ENCODE measurements at regions not wholly inside any gene's neighbourhood (a gene's known extent, or its start where the extent isn't known, plus 50 kb on each side); places are given as distances from the start of the nearest gene placed in this dataset.

- 20% methylated on average over 2 of the region's 2 CpGs for WGBS
- TF ChIP-seq EP300 (IDR thresholded peaks at IDR 0.05), result no peak
- TF ChIP-seq POLR2AphosphoS5 (IDR thresholded peaks at IDR 0.05), result no peak
- TF ChIP-seq CTCF (IDR thresholded peaks at IDR 0.05), result no peak
- no peak for TF ChIP-seq POLR2A (IDR thresholded peaks at IDR 0.05)
- H3K9me3 ChIP-seq, result no peaks in the 10 kb centered on the region
- no peaks in the 10 kb centered on the region for H3K27me3 ChIP-seq
- H3K4me3 ChIP-seq, result no peak overlapping the region
- DNase-seq (ENCODE audit: low spot score in 2 of 2), result no peak
- no peaks in the 10 kb centered on the region for H3K36me3 ChIP-seq
- no peak overlapping the region for H3K27ac ChIP-seq
- no peaks in the 10 kb centered on the region for H3K4me1 ChIP-seq
Observed at GRCh38 chr12:47534695-47535094, 171.1 kb downstream of the RPAP3 start.

DNA sequence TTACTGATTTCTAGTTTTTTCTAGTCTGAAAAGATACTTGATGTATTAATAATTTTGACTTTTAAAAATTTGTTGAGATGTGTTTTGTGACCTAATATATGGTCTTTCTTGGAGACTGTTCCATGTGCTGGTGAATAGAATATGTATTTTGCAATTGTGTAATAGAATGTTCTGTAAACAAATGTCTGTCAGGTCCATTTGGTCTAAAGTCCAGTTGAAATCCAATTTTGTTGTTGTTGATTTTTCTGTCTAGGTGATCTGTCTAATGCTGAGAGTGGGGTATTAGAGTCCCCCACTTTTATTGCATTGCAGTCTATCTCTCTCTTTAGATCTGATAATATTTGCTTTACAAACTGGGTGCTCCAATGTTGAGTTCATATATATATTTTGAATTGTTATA lies 175.8 kb downstream of the RPAP3 start:
- no peak overlapping the region for H3K4me3 ChIP-seq
- no peaks in the 10 kb centered on the region for H3K4me1 ChIP-seq
- no peaks in the 10 kb centered on the region for H3K36me3 ChIP-seq
- no peaks in the 10 kb centered on the region for H3K27me3 ChIP-seq
- no peak overlapping the region for H3K27ac ChIP-seq
- peaks cover 4% of the 10 kb centered on the region for H3K9me3 ChIP-seq
- DNase-seq (ENCODE audit: low spot score in 2 of 2), result no peak
- no peak for TF ChIP-seq POLR2A (IDR thresholded peaks at IDR 0.05)
- TF ChIP-seq CTCF (IDR thresholded peaks at IDR 0.05), result no peak
- no peak for TF ChIP-seq POLR2AphosphoS5 (IDR thresholded peaks at IDR 0.05)
- no peak for TF ChIP-seq EP300 (IDR thresholded peaks at IDR 0.05)

DNA sequence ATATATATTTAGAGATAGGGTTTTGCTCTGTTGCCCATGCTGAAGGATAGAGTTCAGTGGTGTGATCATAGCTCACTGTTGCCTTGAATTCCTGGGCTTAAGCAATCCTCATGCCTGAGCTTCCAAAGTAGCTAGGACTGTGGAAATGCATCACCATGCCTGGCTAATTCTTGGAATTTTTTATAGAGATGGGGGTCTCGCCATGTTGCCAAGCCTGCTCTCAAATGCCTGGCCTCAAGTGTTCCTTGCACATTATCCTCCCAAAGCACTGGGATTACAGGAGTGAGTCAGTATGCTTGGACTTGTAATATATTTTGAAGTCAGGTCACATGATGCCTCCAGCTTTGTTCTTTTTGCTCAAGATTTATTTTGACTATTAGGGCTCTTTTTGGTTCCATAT lies 178.0 kb downstream of the RPAP3 start:
- Histone ChIP-seq H3K4me3 (no peak overlapping the region), H3K9me3 (peaks cover 4% of the 10 kb centered on the region), H3K36me3 (no peaks in the 10 kb centered on the region), H3K27ac (no peak overlapping the region), H3K27me3 (no peaks in the 10 kb centered on the region), H3K4me1 (no peaks in the 10 kb centered on the region)
- WGBS, result 77% methylated on average over 1 of the region's 1 CpG
- DNase-seq (ENCODE audit: low spot score in 2 of 2), result no peak
- TF ChIP-seq EP300 (IDR thresholded peaks at IDR 0.05) (no peak), CTCF (IDR thresholded peaks at IDR 0.05) (no peak), POLR2A (IDR thresholded peaks at IDR 0.05) (no peak), POLR2AphosphoS5 (IDR thresholded peaks at IDR 0.05) (no peak)

GRCh38 chr12:47520029-47520428 lies 185.8 kb downstream of the RPAP3 start:
- Histone ChIP-seq H3K27ac (no peak overlapping the region), H3K4me3 (no peak overlapping the region), H3K36me3 (no peaks in the 10 kb centered on the region), H3K27me3 (no peaks in the 10 kb centered on the region), H3K9me3 (no peaks in the 10 kb centered on the region), H3K4me1 (no peaks in the 10 kb centered on the region)
- no peak for TF ChIP-seq EP300 (IDR thresholded peaks at IDR 0.05)
- DNase-seq (ENCODE audit: low spot score in 2 of 2), result no peak

DNA sequence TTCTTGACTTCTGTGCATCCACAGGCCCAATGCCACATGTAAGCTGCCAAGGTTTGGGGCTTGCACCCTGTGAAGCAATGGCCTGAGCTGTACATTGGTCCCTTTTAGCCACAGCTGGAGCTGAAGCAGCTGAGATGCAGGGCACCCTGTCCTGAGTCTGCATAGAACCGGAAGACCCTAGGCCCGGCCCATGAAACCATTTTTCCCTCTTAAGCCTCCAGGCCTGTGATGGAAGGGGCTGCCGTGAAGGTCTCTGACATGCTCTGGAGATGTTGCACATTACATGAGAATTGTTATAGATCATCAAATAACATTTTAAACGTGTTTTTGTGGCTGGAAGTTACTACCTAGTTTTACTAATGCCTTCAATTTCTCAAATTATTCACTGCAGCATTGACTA lies 188.7 kb downstream of the RPAP3 start:
- Histone ChIP-seq H3K4me3 (no peak overlapping the region), H3K4me1 (no peaks in the 10 kb centered on the region), H3K36me3 (no peaks in the 10 kb centered on the region), H3K9me3 (no peaks in the 10 kb centered on the region), H3K27me3 (no peaks in the 10 kb centered on the region), H3K27ac (no peak overlapping the region)
- no peak for DNase-seq (ENCODE audit: low spot score in 2 of 2)
- TF ChIP-seq EP300 (IDR thresholded peaks at IDR 0.05), result no peak
- TF ChIP-seq POLR2AphosphoS5 (IDR thresholded peaks at IDR 0.05), result no peak
- no peak for TF ChIP-seq CTCF (IDR thresholded peaks at IDR 0.05)
- no peak for TF ChIP-seq POLR2A (IDR thresholded peaks at IDR 0.05)
- WGBS, result 82% methylated on average over 4 of the region's 4 CpGs

- no peaks in the 10 kb centered on the region for H3K9me3 ChIP-seq
- TF ChIP-seq POLR2A (IDR thresholded peaks at IDR 0.05) (no peak), EP300 (IDR thresholded peaks at IDR 0.05) (no peak), CTCF (IDR thresholded peaks at IDR 0.05) (no peak), POLR2AphosphoS5 (IDR thresholded peaks at IDR 0.05) (no peak)
- 53% methylated on average over 1 of the region's 1 CpG for WGBS
- no peak overlapping the region for H3K27ac ChIP-seq
- H3K36me3 ChIP-seq, result no peaks in the 10 kb centered on the region
- no peaks in the 10 kb centered on the region for H3K27me3 ChIP-seq
- DNase-seq (ENCODE audit: low spot score in 2 of 2), result no peak
- peaks cover 3% of the 10 kb centered on the region for H3K4me1 ChIP-seq
- H3K4me3 ChIP-seq, result no peak overlapping the region
Observed at GRCh38 chr12:47509398-47509851, 196.4 kb downstream of the RPAP3 start.

Measured in suprapubic skin (tissue), 4 donors.